Left ventricle myocardium superior (tissue), 1 donor: ENCODE measurements at regions not wholly inside any gene's neighbourhood (a gene's known extent, or its start where the extent isn't known, plus 50 kb on each side); places are given as distances from the start of the nearest gene placed in this dataset.
"Not testable (repeated sequence)": the region's sequence is repeated elsewhere in the genome, so short reads cannot be mapped to it uniquely, and the experiment has no call there.

ENCODE experiments used
- ATAC-seq: fragments of 200-7000 bp; cut with Tn5 transposase; one replicate; pipeline ENCODE4 v1.9.1; 2020; ENCODE audit warnings: mild to moderate bottlenecking, moderate library complexity
- DNase-seq: peaks from one replicate; pipeline ENCODE4 v3.0.0-alpha.2; 2020
- intact Hi-C: fragments of 100-400 bp; cut with micrococcal nuclease; formaldehyde crosslinking; loops from one replicate; pipeline ENCODE4 v1.11.0; 2022
- donor health status: DM: no; HTN: yes; CAD: no; lungs with severe emphysema.

DNA sequence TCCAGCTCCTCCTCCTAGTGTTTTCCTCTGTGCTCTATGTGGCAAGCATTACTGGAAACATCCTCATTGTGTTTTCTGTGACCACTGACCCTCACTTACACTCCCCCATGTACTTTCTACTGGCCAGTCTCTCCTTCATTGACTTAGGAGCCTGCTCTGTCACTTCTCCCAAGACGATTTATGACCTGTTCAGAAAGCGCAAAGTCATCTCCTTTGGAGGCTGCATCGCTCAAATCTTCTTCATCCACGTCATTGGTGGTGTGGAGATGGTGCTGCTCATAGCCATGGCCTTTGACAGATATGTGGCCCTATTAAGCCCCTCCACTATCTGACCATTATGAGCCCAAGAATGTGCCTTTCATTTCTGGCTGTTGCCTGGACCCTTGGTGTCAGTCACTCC is 64.0 kb downstream of the OR4F15 start:
- intact Hi-C loops: not testable (repeated sequence)

DNA sequence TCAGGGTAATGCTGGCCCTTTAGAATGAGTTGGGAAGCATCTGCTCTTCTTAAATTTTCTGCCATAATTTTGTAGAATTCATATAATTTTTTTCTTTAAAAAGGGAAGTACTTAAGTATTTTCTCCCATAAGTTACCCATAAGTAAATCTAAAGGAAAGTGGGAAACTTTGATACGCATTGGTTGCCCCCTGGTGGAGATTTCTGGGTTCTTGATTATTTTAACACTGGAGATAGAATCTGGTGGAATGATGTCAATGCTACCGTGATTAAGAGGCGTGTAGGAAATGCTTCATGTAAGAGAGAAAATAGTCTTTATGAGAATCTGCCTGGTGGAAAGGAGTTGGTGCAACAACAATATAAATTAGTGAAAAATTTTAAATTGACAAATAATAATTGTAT is 65.6 kb downstream of the OR4F15 start:
- DNase-seq, intact Hi-C loops, ATAC-seq: not testable (repeated sequence)

More for the DNA sequence above, 64.0 kb downstream of the OR4F15 start:
- DNase-seq, ATAC-seq: not testable (repeated sequence)

GRCh38 chr15:101912349-101913287 is 100.6 kb downstream of the OR4F15 start:
- intact Hi-C loops, ATAC-seq, DNase-seq: not testable (repeated sequence)

DNA sequence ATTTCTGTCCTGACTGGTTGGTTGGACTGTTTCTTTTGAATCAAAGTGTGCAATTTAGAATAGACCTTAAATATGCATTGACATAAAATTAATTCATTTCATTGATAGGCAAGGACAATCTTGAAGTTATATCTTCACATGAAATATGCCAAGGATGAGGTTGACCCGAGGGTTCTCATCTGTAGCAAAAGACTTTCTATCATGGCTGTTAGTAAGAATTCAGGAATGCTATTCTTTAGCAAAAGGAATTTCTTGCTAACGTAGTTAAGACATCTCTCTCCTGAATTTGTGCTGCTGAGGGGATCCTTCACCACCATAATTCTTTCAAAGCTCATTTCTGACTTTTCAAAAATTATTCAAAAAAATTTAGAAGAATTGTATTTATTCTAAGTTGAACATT is 112.6 kb downstream of the OR4F15 start:
- DNase-seq, intact Hi-C loops, ATAC-seq: not testable (repeated sequence)

- DNase-seq, intact Hi-C loops, ATAC-seq: not testable (repeated sequence)
These were observed 122.5 kb downstream of the OR4F15 start for GRCh38 chr15:101934506-101934905.

DNA sequence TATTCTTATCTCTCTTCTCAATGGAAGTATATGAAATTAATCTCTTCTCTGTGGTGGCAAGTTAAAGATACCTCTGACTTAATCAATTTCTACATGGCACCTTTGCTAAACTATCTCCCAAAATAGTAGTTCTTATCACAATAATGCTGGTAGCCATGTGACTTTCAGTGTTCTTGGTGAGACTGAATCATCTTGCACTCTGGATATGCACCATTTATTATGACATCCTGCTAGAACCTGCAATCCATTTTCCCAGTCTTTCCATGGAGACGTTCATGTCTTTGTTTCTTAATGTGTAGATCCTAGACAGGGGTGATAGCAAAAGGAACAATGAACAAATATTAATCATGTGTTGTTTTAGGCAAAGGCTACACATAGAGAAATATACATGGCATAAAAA is 125.4 kb downstream of the OR4F15 start:
- ATAC-seq, DNase-seq, intact Hi-C loops: not testable (repeated sequence)

DNA sequence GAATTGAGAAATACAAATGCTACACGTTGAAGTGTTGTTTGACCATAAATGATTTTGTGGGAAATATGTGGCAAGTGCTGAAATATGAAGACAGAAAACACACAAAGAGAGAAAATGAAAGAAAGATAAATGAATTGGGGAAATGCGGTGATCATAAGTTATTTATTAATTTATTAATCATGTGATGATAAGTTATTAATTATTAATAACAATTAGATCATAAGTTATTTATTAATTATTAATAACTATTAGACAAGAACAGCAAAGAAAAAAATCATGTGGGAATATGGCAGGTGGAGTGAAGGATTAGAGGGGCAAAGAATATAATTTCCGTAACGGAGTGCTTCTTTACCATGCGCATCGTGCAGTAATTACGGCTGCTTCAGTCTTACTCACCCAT is 126.6 kb downstream of the OR4F15 start:
- DNase-seq, ATAC-seq, intact Hi-C loops: not testable (repeated sequence)

- DNase-seq, ATAC-seq, intact Hi-C loops: not testable (repeated sequence)
These were observed 133.9 kb downstream of the OR4F15 start for GRCh38 chr15:101945896-101946295.

DNA sequence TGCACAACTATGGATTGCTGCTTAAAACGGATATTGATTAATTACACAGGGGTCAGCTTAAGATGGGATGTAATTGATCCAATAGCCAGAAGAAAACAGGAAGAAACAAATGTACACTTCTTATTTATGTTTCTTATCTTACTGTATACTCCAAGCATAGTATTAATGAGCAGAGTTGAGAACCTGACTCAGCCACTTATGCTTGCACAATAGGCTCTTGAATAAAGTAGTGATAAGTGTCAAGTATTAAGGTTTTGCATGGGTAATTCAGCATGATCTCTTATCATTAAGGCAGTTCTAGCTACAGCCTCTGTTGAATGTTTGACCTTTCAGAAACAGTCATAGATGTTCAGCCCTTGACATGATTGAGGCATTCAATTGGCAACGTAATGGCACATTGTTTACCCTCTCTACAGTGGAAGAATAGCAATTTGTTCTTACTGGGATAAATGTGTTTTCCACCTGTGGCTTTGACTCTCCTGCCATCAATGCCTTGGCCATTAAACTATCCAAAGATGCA is 136.5 kb downstream of the OR4F15 start:
- ATAC-seq, DNase-seq, intact Hi-C loops: not testable (repeated sequence)

DNA sequence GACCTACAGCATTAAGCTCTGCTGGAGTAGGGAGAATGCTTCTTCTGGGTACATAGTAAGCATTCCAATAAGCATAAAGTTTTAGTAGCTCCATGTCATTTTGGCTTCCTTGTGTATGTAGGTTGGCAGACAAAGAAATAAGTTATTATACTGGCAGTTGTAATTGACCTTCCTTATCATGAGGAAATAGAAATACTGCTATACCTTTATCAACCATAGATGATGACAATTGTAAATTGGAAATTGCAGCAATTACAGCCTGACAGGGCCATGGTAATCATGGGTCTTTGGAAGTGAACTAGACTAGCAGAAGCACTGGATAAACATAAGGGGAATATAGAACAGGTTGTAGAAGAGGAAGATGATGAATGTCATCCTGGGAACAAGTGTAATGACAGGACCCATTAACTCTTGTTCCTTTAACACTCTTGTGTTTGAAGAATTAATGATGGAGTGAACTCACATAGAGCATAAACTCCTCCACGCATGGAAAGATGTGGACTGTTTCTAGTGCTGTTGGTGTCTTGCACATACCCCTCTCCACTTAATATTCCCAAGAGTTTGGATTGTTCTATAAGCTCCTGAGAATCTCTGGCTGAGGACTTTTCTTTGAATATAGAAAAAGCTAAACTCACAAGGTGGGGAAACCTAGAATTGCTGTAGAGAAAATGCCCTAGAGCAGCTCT is 137.5 kb downstream of the OR4F15 start:
- DNase-seq, ATAC-seq, intact Hi-C loops: not testable (repeated sequence)

DNA sequence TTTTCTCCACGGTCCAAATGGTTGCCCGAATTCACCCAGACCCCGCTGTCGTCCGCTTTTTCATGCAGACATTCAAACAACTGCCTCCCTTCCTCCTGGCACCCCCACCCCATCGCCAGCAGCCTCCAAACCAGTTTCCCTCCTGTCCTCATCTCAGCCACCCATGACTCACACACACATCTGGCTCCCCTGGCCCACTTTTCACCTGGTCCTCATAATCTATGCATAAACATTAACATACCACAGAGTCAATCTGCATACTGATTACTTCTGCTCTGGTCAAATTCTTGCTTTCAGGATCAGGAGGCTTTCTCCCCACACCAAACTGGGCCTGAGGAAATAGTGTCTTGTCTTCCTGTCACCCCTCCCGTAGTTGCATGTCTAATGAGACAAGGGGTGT is 142.0 kb downstream of the OR4F15 start:
- intact Hi-C loops, DNase-seq, ATAC-seq: not testable (repeated sequence)

GRCh38 chr15:101955840-101956239 is 143.8 kb downstream of the OR4F15 start:
- ATAC-seq, intact Hi-C loops, DNase-seq: not testable (repeated sequence)

DNA sequence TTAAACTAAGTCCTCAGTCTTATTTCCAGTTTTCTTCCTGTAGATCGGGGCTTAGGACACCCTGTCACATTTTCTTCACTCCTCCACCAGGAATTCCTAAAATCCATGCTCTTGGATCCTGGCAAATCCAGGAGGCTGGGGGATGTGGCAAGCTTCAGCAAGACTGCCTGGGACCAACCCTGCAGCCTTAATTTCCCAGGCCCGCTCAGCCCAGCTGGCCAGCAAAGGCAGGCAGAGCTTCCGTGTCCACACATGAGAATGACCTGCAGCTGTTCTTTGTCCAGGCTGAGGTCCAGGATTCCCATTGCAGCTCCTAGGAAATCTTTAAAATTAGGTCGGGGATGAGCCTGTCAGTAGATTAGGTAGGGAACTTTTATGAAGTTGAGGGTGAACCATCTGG is 146.7 kb downstream of the OR4F15 start:
- intact Hi-C loops, ATAC-seq, DNase-seq: not testable (repeated sequence)

DNA sequence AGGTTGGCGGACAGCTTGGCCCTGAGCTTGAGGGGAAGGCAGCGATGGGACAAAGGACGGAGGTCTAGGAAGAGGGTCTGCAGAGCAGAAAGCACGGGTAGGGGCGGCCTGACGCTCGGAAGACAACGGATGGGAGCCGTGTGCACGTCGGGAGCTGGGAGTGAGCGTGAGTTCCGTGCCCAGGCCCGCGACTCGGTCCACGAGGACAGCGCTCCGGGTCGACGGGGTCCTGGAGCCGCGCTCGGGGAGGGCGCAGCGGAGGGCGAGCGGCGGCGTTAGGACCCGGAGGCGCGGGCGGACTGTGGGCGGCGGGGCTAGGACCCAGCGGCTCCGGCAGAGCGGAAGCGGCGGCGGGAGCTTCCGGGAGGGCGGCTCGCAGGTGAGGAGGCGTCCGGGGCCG is 149.3 kb downstream of the OR4F15 start:
- intact Hi-C loops, ATAC-seq, DNase-seq: not testable (repeated sequence)

- ATAC-seq, intact Hi-C loops, DNase-seq: not testable (repeated sequence)
These were observed 149.8 kb downstream of the OR4F15 start for GRCh38 chr15:101961765-101962164.

DNA sequence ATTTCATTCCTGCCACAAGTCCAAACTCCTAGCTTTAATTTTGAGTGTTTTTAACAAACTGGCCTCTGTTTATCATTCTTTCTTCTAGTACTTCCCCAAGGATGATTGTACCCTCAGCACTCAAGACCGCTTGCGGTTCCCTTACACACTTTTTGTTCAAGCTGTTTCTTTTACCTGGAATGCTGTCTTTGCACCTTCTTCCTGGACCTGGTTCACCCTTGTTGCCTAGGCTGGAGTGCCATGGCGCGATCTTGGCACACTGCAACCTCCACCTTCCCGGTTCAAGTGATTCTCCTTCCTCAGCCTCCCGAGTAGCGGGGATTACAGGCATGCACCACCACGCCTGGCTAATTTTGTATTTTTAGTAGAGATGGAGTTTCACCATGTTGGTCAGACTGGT is 151.7 kb downstream of the OR4F15 start:
- DNase-seq, intact Hi-C loops, ATAC-seq: not testable (repeated sequence)

DNA sequence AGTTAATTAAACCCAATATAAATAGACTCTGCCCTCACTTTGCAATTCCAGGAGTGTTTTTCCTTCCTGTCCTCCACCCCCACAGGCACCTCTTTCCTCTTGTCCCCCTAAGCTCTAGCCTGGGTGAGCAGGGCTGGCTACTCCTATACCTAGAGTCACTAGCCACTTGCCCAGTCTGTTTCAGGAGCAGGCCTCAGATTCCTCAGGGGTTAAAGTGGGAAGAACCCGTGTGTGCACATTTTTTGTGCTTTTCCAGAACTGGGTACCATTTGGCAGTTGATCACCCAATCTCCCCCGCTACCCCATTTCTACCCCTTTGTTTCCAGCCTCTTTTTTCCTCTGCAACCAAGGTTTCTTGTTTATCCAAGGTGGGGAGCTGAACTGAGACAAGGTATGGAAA is 153.4 kb downstream of the OR4F15 start:
- intact Hi-C loops, ATAC-seq, DNase-seq: not testable (repeated sequence)

DNA sequence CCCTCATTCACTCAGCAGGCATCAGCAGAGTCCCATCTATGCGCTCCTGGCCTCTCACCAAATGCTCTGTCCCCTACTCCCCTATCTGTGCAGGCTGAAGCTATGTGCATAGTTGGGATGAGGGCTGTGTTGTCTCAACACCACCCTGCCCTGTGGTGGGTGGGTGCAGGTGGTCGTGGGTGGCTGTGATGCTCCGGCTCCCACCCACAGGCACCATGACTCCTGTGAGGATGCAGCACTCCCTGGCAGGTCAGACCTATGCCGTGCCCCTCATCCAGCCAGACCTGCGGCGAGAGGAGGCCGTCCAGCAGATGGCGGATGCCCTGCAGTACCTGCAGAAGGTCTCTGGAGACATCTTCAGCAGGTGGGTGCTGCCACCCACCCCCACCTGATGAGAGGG is 153.9 kb downstream of the OR4F15 start:
- DNase-seq: peak; percentile 33
- intact Hi-C loops, ATAC-seq: not testable (repeated sequence)

- intact Hi-C loops, ATAC-seq, DNase-seq: not testable (repeated sequence)
These were observed 155.4 kb downstream of the OR4F15 start for GRCh38 chr15:101967364-101967763.
